HL-60 (cell line): ENCODE measurements at regions not wholly inside any gene's neighbourhood (a gene's known extent, or its start where the extent isn't known, plus 50 kb on each side); places are given as distances from the start of the nearest gene placed in this dataset.

Source experiments
- POLR2AphosphoS5 ChIP-seq: IDR thresholded peaks from 2 replicates; pipeline ENCODE4 v1.6.1; 2012; ENCODE audit warnings: low read depth
- TF ChIP-seq, protein P1 (sequence below): IDR thresholded peaks from 2 replicates; pipeline ENCODE4 v1.6.1; 2012; ENCODE audit warnings: low read depth; ENCODE audit not compliant: insufficient replicate concordance

DNA sequence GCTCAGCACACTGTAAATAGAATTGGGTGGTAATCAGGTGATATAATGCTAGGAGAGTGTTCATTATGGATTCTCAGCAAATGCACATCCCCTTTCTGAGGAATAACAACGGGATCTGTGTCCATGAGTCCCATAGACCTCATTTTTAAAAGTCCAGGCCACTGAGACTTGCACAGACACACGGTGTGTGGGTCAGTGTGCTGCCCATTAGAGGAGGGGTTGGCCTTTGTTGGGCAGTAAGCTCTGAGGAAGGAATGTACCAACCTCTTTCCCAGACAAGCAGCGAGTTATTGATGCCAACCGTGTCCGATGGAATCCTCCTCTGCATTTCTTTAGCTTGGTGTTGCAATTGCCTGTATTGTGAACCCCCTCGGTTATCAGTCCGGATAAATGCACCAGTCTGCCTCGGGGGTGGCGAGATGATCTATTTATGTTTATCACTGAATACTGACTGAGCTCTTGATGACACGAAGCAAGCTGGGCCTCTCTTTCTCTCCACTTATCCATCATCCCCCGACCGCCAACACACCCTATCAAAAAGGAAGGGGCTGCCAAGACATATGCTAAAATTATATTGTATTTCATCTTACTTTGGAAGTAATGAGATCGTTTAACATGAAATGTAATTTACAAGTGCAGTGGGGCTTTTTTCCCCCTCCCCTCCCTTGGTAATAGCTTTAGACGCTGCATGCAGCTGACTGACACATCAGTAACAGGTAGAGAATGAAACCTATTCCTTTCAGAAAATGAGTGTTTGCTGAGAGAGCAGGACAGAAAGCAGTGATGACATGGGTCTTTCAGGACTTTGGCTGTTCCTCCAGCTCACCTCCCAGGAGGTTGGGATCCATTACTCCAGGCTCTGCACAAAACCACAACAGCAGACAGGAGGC is 126.6 kb upstream of the ST8SIA2 start:
- TF ChIP-seq POLR2AphosphoS5 = no peak
- TF ChIP-seq, protein P1, sequence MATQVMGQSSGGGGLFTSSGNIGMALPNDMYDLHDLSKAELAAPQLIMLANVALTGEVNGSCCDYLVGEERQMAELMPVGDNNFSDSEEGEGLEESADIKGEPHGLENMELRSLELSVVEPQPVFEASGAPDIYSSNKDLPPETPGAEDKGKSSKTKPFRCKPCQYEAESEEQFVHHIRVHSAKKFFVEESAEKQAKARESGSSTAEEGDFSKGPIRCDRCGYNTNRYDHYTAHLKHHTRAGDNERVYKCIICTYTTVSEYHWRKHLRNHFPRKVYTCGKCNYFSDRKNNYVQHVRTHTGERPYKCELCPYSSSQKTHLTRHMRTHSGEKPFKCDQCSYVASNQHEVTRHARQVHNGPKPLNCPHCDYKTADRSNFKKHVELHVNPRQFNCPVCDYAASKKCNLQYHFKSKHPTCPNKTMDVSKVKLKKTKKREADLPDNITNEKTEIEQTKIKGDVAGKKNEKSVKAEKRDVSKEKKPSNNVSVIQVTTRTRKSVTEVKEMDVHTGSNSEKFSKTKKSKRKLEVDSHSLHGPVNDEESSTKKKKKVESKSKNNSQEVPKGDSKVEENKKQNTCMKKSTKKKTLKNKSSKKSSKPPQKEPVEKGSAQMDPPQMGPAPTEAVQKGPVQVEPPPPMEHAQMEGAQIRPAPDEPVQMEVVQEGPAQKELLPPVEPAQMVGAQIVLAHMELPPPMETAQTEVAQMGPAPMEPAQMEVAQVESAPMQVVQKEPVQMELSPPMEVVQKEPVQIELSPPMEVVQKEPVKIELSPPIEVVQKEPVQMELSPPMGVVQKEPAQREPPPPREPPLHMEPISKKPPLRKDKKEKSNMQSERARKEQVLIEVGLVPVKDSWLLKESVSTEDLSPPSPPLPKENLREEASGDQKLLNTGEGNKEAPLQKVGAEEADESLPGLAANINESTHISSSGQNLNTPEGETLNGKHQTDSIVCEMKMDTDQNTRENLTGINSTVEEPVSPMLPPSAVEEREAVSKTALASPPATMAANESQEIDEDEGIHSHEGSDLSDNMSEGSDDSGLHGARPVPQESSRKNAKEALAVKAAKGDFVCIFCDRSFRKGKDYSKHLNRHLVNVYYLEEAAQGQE = no peak
